HCT116 (cell line): ENCODE measurements at regions not wholly inside any gene's neighbourhood (a gene's known extent, or its start where the extent isn't known, plus 50 kb on each side); places are given as distances from the start of the nearest gene placed in this dataset.

Source experiments
- CTCF ChIP-seq, 3 experiments: fragments of 200-600 bp in 1 of 3; sonication (generic) in 1 of 3; IDR thresholded peaks in 2 of 3; conservative IDR thresholded peaks in 1 of 3; 2 replicates each; pipeline ENCODE4 v1.5.1; 2012 to 2017; ENCODE audit warnings: low read depth in 2 of 3, low read length in 2 of 3, antibody characterized with exemption in 1 of 3, borderline replicate concordance in 1 of 3, control low read depth in 1 of 3, mild to moderate bottlenecking in 1 of 3, mixed read lengths in 1 of 3, mixed run types in 1 of 3, moderate library complexity in 1 of 3; ENCODE audit not compliant: insufficient read depth in 1 of 3
- EZH2 ChIP-seq: fragments of 200-600 bp; sonication (generic); IDR thresholded peaks from 2 replicates; pipeline ENCODE4 v1.6.1; 2017; ENCODE audit warnings: antibody characterized with exemption, mixed run types

- no peak for TF ChIP-seq CTCF (IDR thresholded peaks at IDR 0.05 in 2 of 3, conservative IDR thresholded peaks at IDR 0.05 in 1 of 3; ENCODE audit: borderline replicate concordance in 1 of 3, insufficient read depth in 1 of 3, low read depth in 2 of 3, low read length in 2 of 3)
- TF ChIP-seq EZH2 = no peak
Measured at GRCh38 chr5:112660359-112660758, 77.3 kb upstream of the APC start.
